LNCaP clone FGC (cell line): ENCODE measurements at regions not wholly inside any gene's neighbourhood (a gene's known extent, or its start where the extent isn't known, plus 50 kb on each side); places are given as distances from the start of the nearest gene placed in this dataset.

Experiments
- DNase-seq: peaks from one replicate; pipeline ENCODE4 v3.0.0-alpha.2; 2011; ENCODE audit warnings: low read depth
- H3K4me3 ChIP-seq: 2 replicates; pipeline ENCODE4 v1.5.1; 2011; ENCODE audit warnings: mild to moderate bottlenecking, low read depth, low read length, control low read depth
- CTCF ChIP-seq: IDR thresholded peaks from 2 replicates; pipeline ENCODE4 v1.5.1; 2012; ENCODE audit warnings: mild to moderate bottlenecking; ENCODE audit not compliant: control insufficient read depth, insufficient read depth; ENCODE audit errors: extremely low read depth

- H3K4me3 ChIP-seq, result no peak overlapping the region
- no peak for TF ChIP-seq CTCF
Measured at GRCh38 chr1:118303064-118303463, 118.0 kb upstream of the SPAG17 start.

GRCh38 chr1:118302145-118302544 lies 117.1 kb upstream of the SPAG17 start:
- DNase-seq, result no peak
- no peak for TF ChIP-seq CTCF
- no peak overlapping the region for H3K4me3 ChIP-seq

More at GRCh38 chr1:118303064-118303463, 118.0 kb upstream of the SPAG17 start:
- DNase-seq, result no peak

- TF ChIP-seq CTCF, result no peak
- no peak for DNase-seq
- no peak overlapping the region for H3K4me3 ChIP-seq
Measured at GRCh38 chr1:118300808-118301207, 115.8 kb upstream of the SPAG17 start.

- H3K4me3 ChIP-seq, result no peak overlapping the region
- no peak for TF ChIP-seq CTCF
- no peak for DNase-seq
Measured at GRCh38 chr1:118298397-118298796, 113.4 kb upstream of the SPAG17 start.

GRCh38 chr1:118297521-118297920 lies 112.5 kb upstream of the SPAG17 start:
- TF ChIP-seq CTCF, result no peak
- no peak overlapping the region for H3K4me3 ChIP-seq
- DNase-seq, result no peak

GRCh38 chr1:118294875-118295642 lies 110.0 kb upstream of the SPAG17 start:
- no peak for TF ChIP-seq CTCF
- H3K4me3 ChIP-seq, result no peak overlapping the region
- DNase-seq, result no peak

- DNase-seq, result no peak
- TF ChIP-seq CTCF, result no peak
- no peak overlapping the region for H3K4me3 ChIP-seq
Measured at GRCh38 chr1:118291661-118292060, 106.6 kb upstream of the SPAG17 start.
